Sigmoid colon (tissue), 4 donors: ENCODE measurements at regions not wholly inside any gene's neighbourhood (a gene's known extent, or its start where the extent isn't known, plus 50 kb on each side); places are given as distances from the start of the nearest gene placed in this dataset.
A peak's percentile ranks its signal among the peaks of the same experiment; 100 is the strongest.

Experiments used
- CTCF ChIP-seq, 4 experiments: fragments of 450-650 bp in 3 of 4; fragments of 200-600 bp in 1 of 4; IDR thresholded peaks; one replicate each; pipeline ENCODE4 v1.5.1; 2016 to 2019; ENCODE audit warnings: antibody characterized with exemption in 4 of 4, mild to moderate bottlenecking in 3 of 4, moderate library complexity in 2 of 4
- POLR2AphosphoS5 ChIP-seq, 4 donors: sonication (generic); formaldehyde crosslinking; IDR thresholded peaks; one replicate each; pipeline ENCODE4 v1.6.1; 2017; ENCODE audit warnings: antibody characterized with exemption in 4 of 4

GRCh38 chr13:30115257-30115600 lies 192.1 kb downstream of the KATNAL1 start:
- TF ChIP-seq CTCF (IDR thresholded peaks at IDR 0.05) = peak in 2 of 4 experiments; percentile 2 to 7
- TF ChIP-seq POLR2AphosphoS5 (IDR thresholded peaks at IDR 0.05) = no peak
